ENCODE measurements at regions not wholly inside any gene's neighbourhood (a gene's known extent, or its start where the extent isn't known, plus 50 kb on each side); places are given as distances from the start of the nearest gene placed in this dataset.

- TF ChIP-seq, protein P1, sequence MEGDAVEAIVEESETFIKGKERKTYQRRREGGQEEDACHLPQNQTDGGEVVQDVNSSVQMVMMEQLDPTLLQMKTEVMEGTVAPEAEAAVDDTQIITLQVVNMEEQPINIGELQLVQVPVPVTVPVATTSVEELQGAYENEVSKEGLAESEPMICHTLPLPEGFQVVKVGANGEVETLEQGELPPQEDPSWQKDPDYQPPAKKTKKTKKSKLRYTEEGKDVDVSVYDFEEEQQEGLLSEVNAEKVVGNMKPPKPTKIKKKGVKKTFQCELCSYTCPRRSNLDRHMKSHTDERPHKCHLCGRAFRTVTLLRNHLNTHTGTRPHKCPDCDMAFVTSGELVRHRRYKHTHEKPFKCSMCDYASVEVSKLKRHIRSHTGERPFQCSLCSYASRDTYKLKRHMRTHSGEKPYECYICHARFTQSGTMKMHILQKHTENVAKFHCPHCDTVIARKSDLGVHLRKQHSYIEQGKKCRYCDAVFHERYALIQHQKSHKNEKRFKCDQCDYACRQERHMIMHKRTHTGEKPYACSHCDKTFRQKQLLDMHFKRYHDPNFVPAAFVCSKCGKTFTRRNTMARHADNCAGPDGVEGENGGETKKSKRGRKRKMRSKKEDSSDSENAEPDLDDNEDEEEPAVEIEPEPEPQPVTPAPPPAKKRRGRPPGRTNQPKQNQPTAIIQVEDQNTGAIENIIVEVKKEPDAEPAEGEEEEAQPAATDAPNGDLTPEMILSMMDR (IDR thresholded peaks at IDR 0.05; ENCODE audit: borderline replicate concordance, control extremely low read depth, extremely low read depth, insufficient read depth, missing control alignments), result no peak
- no peak for DNase-seq (ENCODE audit: low spot score)
- in situ Hi-C loops (cut with MboI; ENCODE audit: low sequenced_read_pairs, unreplicated experiment), result no loop called here
These were observed 441.8 kb downstream of the RPS24 start for GRCh38 chr10:78475437-78475836.

GRCh38 chr10:78476156-78476555 lies 442.5 kb downstream of the RPS24 start:
- in situ Hi-C loops (cut with MboI; ENCODE audit: low sequenced_read_pairs, unreplicated experiment), result no loop called here

DNA sequence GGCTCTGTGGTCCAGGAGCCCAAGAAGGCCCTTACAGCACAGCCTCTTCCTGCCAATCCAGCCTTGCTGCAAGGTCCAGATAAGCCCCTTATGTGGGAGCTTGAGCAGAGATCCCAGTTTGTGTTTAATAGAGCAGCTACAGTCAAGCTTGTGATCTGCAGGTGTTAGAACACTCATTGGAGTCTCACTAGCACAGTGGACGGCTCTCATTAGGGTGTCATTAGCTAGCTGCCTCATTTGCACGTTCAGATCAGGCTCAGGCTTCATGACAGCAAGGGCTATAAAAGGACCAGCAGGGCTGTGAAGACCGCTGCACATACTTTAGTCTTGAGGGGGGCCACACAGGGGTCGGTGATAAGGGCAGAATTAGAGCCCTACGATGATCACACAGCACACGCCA lies 443.2 kb downstream of the RPS24 start:
- in situ Hi-C loops (cut with MboI; ENCODE audit: low sequenced_read_pairs, unreplicated experiment), result no loop called here
- no peak for DNase-seq (ENCODE audit: low spot score)
- TF ChIP-seq, protein P1 (IDR thresholded peaks at IDR 0.05; ENCODE audit: borderline replicate concordance, control extremely low read depth, extremely low read depth, insufficient read depth, missing control alignments), result no peak

More at GRCh38 chr10:78476156-78476555, 442.5 kb downstream of the RPS24 start:
- DNase-seq (ENCODE audit: low spot score), result no peak
- TF ChIP-seq, protein P1 (IDR thresholded peaks at IDR 0.05; ENCODE audit: borderline replicate concordance, control extremely low read depth, extremely low read depth, insufficient read depth, missing control alignments), result no peak

DNA sequence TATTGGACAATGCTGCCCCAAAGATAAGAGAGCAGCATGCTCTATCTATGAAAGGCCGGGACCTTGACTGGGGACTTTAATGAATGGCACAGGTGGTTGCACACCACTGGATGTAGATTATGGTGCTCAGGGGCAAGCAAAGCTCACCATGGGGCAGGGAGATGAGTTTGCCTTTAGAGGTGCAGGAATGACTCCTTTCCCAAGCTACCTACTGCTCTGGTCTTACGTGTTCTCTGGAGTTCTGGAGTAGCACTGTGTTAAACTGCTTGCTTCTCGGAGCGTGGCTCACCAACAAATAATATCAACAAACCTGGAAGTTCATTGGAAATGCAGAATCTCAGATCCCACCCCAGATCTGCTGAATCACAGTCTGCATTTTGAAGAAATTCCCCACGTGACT lies 445.3 kb downstream of the RPS24 start:
- TF ChIP-seq, protein P1 (IDR thresholded peaks at IDR 0.05; ENCODE audit: borderline replicate concordance, control extremely low read depth, extremely low read depth, insufficient read depth, missing control alignments), result no peak
- no peak for DNase-seq (ENCODE audit: low spot score)
- in situ Hi-C loops (cut with MboI; ENCODE audit: low sequenced_read_pairs, unreplicated experiment), result no loop called here

GRCh38 chr10:78479467-78479866 lies 445.8 kb downstream of the RPS24 start:
- DNase-seq (ENCODE audit: low spot score), result no peak
- in situ Hi-C loops (cut with MboI; ENCODE audit: low sequenced_read_pairs, unreplicated experiment), result no loop called here
- TF ChIP-seq, protein P1 (IDR thresholded peaks at IDR 0.05; ENCODE audit: borderline replicate concordance, control extremely low read depth, extremely low read depth, insufficient read depth, missing control alignments), result no peak

- DNase-seq (ENCODE audit: low spot score), result no peak
- in situ Hi-C loops (cut with MboI; ENCODE audit: low sequenced_read_pairs, unreplicated experiment), result no loop called here
- TF ChIP-seq, protein P1 (IDR thresholded peaks at IDR 0.05; ENCODE audit: borderline replicate concordance, control extremely low read depth, extremely low read depth, insufficient read depth, missing control alignments), result no peak
These were observed 448.2 kb downstream of the RPS24 start for GRCh38 chr10:78481842-78482241.

- in situ Hi-C loops (cut with MboI; ENCODE audit: low sequenced_read_pairs, unreplicated experiment), result no loop called here
- TF ChIP-seq, protein P1 (IDR thresholded peaks at IDR 0.05; ENCODE audit: borderline replicate concordance, control extremely low read depth, extremely low read depth, insufficient read depth, missing control alignments), result no peak
- no peak for DNase-seq (ENCODE audit: low spot score)
These were observed 450.0 kb downstream of the RPS24 start for GRCh38 chr10:78483641-78484040.

Data from GM13976 (cell line).